ENCODE measurements at regions not wholly inside any gene's neighbourhood (a gene's known extent, or its start where the extent isn't known, plus 50 kb on each side); places are given as distances from the start of the nearest gene placed in this dataset.

DNA sequence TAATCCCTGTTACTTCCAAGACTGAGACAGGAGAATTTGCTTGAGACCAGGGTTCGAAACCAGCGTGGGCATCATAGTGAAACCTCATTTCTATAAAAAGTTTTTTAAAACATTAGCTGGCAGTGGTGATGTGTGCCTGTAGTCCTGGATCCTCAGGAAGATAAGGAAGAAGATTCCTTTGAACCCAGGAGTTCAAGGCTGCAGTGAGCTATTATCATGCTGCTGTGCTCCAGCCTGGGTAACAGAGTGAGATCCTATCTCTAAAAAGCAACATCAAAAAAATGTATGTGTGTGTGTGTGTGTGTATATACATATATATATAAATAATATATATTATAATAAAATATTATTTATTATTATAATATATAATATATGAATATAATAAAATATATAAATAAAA lies 1417.6 kb upstream of the CDH2 start:
- Histone ChIP-seq H3K4me2 (ENCODE audit: extremely low read depth, insufficient read depth, low read length) (no peak overlapping the region), H2AFZ (ENCODE audit: low read length) (no peak overlapping the region), H3K27me3 (ENCODE audit: control insufficient read depth, insufficient read depth, low read length) (no peaks in the 10 kb centered on the region), H4K20me1 (ENCODE audit: control insufficient read depth, extremely low read depth, insufficient read depth, low read length) (no peaks in the 10 kb centered on the region), H3K4me1 (ENCODE audit: control insufficient read depth, extremely low read depth, insufficient read depth, low read length) (no peaks in the 10 kb centered on the region), H3K27ac (ENCODE audit: insufficient read depth, low read length) (no peak overlapping the region), H3K9me3 (ENCODE audit: control insufficient read depth, insufficient read depth, low read depth, low read length) (no peaks in the 10 kb centered on the region), H3K36me3 (ENCODE audit: control insufficient read depth, insufficient read depth, low read length) (no peaks in the 10 kb centered on the region), H3K4me3 (replicated peaks in 1 of 4; ENCODE audit: control extremely low read depth in 1 of 4, insufficient read depth in 1 of 4, low read depth in 3 of 4, low read length in 4 of 4) (no peak overlapping the region), H3K9ac (ENCODE audit: insufficient read depth, low read length) (no peak overlapping the region), H3K79me2 (ENCODE audit: control insufficient read depth, insufficient read depth, low read length) (no peaks in the 10 kb centered on the region)
- no peak for DNase-seq (ENCODE audit: low read depth in 2 of 2)
- TF ChIP-seq, protein P1, sequence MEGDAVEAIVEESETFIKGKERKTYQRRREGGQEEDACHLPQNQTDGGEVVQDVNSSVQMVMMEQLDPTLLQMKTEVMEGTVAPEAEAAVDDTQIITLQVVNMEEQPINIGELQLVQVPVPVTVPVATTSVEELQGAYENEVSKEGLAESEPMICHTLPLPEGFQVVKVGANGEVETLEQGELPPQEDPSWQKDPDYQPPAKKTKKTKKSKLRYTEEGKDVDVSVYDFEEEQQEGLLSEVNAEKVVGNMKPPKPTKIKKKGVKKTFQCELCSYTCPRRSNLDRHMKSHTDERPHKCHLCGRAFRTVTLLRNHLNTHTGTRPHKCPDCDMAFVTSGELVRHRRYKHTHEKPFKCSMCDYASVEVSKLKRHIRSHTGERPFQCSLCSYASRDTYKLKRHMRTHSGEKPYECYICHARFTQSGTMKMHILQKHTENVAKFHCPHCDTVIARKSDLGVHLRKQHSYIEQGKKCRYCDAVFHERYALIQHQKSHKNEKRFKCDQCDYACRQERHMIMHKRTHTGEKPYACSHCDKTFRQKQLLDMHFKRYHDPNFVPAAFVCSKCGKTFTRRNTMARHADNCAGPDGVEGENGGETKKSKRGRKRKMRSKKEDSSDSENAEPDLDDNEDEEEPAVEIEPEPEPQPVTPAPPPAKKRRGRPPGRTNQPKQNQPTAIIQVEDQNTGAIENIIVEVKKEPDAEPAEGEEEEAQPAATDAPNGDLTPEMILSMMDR (conservative IDR thresholded peaks at IDR 0.05 in 1 of 2, IDR thresholded peaks at IDR 0.05 in 1 of 2; ENCODE audit: low read depth in 1 of 2, low read length in 2 of 2), result no peak
- no peak for TF ChIP-seq EZH2 (IDR thresholded peaks at IDR 0.05; ENCODE audit: low read length, missing control alignments)

DNA sequence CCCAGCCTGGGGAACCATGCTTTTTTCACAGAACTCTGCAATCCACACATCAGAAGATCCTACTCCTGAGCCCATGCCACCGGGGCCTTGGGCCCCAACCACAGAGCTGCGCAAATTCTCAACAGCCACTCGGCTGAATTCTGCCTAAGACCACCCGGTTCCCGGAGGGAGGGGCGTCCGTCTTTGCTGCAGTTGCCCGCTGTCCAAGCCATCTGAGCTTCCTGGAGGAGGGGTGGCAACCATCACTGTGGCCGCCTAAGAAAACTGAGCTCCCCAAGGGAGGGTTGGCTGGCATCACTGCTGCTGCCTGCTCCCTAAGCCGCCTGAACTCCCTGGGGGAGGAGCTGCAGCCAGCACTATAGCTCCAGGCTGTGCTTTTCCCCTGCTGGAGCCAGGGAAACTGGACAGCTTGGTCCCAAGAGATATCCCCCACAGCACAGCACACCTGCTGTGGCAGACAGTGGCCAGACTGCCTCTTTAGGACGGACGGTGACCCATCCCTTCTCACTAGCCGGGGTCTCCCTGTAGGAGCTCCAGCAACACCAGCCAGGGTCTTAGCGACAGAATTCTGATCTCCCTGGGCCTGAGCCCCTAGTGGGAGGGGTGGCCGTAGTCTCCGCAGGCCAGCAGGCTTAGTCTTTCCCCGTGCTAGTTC lies 1411.6 kb upstream of the CDH2 start:
- H3K4me3 ChIP-seq (replicated peaks in 1 of 4; ENCODE audit: control extremely low read depth in 1 of 4, insufficient read depth in 1 of 4, low read depth in 3 of 4, low read length in 4 of 4), result no peak overlapping the region
- no peak for DNase-seq (ENCODE audit: low read depth in 2 of 2)
- no peaks in the 10 kb centered on the region for H3K79me2 ChIP-seq (ENCODE audit: control insufficient read depth, insufficient read depth, low read length)
- no peak overlapping the region for H3K9ac ChIP-seq (ENCODE audit: insufficient read depth, low read length)
- H3K4me2 ChIP-seq (ENCODE audit: extremely low read depth, insufficient read depth, low read length), result no peak overlapping the region
- no peaks in the 10 kb centered on the region for H4K20me1 ChIP-seq (ENCODE audit: control insufficient read depth, extremely low read depth, insufficient read depth, low read length)
- H3K36me3 ChIP-seq (ENCODE audit: control insufficient read depth, insufficient read depth, low read length), result no peaks in the 10 kb centered on the region
- H3K9me3 ChIP-seq (ENCODE audit: control insufficient read depth, insufficient read depth, low read depth, low read length), result no peaks in the 10 kb centered on the region
- H3K27ac ChIP-seq (ENCODE audit: insufficient read depth, low read length), result no peak overlapping the region
- H2AFZ ChIP-seq (ENCODE audit: low read length), result no peak overlapping the region
- no peak for TF ChIP-seq EZH2 (IDR thresholded peaks at IDR 0.05; ENCODE audit: low read length, missing control alignments)
- TF ChIP-seq, protein P1 (conservative IDR thresholded peaks at IDR 0.05 in 1 of 2, IDR thresholded peaks at IDR 0.05 in 1 of 2; ENCODE audit: low read depth in 1 of 2, low read length in 2 of 2), result no peak
- no peaks in the 10 kb centered on the region for H3K4me1 ChIP-seq (ENCODE audit: control insufficient read depth, extremely low read depth, insufficient read depth, low read length)
- no peaks in the 10 kb centered on the region for H3K27me3 ChIP-seq (ENCODE audit: control insufficient read depth, insufficient read depth, low read length)

DNA sequence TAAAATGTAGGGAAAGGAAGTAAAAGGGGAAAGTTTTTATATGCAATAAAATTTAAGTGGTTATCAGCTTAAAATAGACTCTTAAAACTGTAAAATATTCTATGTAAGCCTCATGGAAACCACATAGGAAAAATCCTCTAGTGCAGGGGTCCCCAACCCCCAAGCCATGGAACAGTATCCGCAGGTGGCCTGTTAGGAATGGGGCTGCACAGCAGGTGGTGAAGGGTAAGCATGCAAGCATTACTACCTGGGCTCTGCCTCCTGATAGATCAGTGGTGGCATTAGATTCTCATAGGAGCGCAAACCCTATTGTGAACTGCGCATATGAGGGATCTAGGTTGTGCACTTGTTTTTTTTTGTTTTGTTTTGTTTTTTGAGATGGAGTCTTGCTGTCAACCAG lies 1409.3 kb upstream of the CDH2 start:
- Histone ChIP-seq H3K4me3 (replicated peaks in 1 of 4; ENCODE audit: control extremely low read depth in 1 of 4, insufficient read depth in 1 of 4, low read depth in 3 of 4, low read length in 4 of 4) (no peak overlapping the region), H2AFZ (ENCODE audit: low read length) (no peak overlapping the region), H3K36me3 (ENCODE audit: control insufficient read depth, insufficient read depth, low read length) (no peaks in the 10 kb centered on the region), H3K4me2 (ENCODE audit: extremely low read depth, insufficient read depth, low read length) (no peak overlapping the region), H4K20me1 (ENCODE audit: control insufficient read depth, extremely low read depth, insufficient read depth, low read length) (no peaks in the 10 kb centered on the region), H3K4me1 (ENCODE audit: control insufficient read depth, extremely low read depth, insufficient read depth, low read length) (no peaks in the 10 kb centered on the region), H3K79me2 (ENCODE audit: control insufficient read depth, insufficient read depth, low read length) (no peaks in the 10 kb centered on the region), H3K27ac (ENCODE audit: insufficient read depth, low read length) (no peak overlapping the region), H3K27me3 (ENCODE audit: control insufficient read depth, insufficient read depth, low read length) (no peaks in the 10 kb centered on the region), H3K9me3 (ENCODE audit: control insufficient read depth, insufficient read depth, low read depth, low read length) (no peaks in the 10 kb centered on the region), H3K9ac (ENCODE audit: insufficient read depth, low read length) (no peak overlapping the region)
- no peak for TF ChIP-seq EZH2 (IDR thresholded peaks at IDR 0.05; ENCODE audit: low read length, missing control alignments)
- TF ChIP-seq, protein P1 (conservative IDR thresholded peaks at IDR 0.05 in 1 of 2, IDR thresholded peaks at IDR 0.05 in 1 of 2; ENCODE audit: low read depth in 1 of 2, low read length in 2 of 2), result no peak
- DNase-seq (ENCODE audit: low read depth in 2 of 2), result no peak

Measured in fibroblast of lung (primary cell).